Fibroblast of mammary gland (primary cell): ENCODE measurements at regions not wholly inside any gene's neighbourhood (a gene's known extent, or its start where the extent isn't known, plus 50 kb on each side); places are given as distances from the start of the nearest gene placed in this dataset.

ENCODE experiments used
- DNase-seq: peaks from one replicate; pipeline ENCODE4 v3.0.0-alpha.2; 2010; ENCODE audit warnings: low read depth
- H3K4me3 ChIP-seq: 2 replicates; pipeline ENCODE4 v1.5.1; 2011; ENCODE audit warnings: low read depth, mild to moderate bottlenecking, low read length, moderate library complexity; ENCODE audit not compliant: control insufficient read depth
- TF ChIP-seq, protein P1 (sequence below): conservative IDR thresholded peaks from 2 replicates; pipeline ENCODE4 v1.5.1; 2011; ENCODE audit warnings: low read depth, low read length, inconsistent platforms; ENCODE audit not compliant: control insufficient read depth, insufficient read depth

DNA sequence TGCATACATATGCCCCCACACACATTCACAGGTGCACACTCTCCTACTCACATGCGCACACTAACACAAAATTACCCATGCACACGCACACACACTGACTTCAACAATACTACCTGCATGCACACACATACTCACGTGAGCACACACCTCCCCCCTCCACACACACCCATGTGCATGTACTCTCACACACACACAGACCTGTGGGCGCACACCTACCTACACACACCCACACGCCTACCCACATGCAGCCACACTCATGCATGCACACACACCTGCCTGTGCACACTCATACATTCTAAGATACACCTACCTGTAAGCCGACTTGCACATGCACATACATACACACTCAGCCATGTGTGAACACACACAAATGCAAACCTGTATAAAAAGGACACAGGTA lies 97.3 kb upstream of the GSC start:
- TF ChIP-seq, protein P1, sequence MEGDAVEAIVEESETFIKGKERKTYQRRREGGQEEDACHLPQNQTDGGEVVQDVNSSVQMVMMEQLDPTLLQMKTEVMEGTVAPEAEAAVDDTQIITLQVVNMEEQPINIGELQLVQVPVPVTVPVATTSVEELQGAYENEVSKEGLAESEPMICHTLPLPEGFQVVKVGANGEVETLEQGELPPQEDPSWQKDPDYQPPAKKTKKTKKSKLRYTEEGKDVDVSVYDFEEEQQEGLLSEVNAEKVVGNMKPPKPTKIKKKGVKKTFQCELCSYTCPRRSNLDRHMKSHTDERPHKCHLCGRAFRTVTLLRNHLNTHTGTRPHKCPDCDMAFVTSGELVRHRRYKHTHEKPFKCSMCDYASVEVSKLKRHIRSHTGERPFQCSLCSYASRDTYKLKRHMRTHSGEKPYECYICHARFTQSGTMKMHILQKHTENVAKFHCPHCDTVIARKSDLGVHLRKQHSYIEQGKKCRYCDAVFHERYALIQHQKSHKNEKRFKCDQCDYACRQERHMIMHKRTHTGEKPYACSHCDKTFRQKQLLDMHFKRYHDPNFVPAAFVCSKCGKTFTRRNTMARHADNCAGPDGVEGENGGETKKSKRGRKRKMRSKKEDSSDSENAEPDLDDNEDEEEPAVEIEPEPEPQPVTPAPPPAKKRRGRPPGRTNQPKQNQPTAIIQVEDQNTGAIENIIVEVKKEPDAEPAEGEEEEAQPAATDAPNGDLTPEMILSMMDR, result no peak
- no peak overlapping the region for H3K4me3 ChIP-seq
- DNase-seq, result no peak

DNA sequence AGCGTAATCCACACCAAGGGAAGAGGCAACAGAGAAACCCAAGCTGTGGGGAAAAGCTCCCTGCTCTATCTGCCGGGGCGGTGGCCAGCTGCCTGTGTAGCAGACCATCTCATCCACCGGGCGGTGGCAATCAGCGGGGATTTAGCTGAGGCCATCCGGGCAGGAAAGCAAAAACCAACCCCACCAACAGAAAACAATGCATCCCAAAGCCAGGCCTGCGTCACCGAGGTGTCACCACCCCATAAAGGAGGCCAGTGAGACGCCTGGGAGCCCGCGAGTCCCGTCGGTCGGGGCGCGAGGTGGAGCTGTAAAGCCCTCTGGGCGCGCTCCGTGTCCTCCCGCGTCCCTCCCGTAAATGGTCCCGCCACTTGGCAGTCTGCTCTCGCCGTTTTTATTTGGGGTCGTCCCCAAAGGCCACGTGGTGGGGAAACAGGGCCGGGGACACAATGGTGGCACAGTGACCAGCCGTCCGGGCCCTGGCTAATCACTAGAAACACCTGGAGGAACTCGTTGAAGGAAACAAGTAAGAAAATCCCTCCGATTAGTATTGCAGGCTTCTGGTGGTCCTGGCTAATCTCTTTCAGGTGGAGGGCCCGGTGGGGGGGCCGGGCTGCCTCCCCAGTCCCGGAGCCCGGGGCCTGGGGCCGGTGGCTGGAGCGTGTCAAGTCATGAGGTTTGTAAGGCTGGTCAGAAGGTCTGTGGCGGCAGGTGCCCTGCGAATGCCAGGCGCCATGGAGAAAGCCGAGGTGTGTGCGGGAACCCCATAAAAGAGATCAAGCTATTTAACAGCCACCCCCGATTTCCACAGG lies 94.7 kb upstream of the GSC start:
- H3K4me3 ChIP-seq, result no peak overlapping the region
- TF ChIP-seq, protein P1, result no peak
- no peak for DNase-seq

DNA sequence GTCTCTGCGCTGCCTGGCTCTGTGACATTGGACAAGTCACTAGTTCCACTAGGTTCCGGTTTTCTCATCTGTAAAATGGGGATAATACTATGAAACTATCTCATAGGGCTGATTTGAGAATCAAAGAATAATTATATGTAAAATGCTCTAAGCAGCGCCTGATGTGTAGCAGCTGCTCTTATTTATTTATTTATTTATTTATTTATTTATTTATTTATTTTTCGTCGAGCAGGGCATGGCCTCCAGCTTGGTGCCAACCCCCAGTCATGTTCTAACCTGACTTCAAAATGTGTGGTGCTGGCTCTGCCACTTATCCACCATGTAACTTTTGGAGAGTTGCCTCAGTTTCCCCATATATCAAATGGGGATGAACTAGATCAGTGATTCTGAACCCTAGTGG lies 93.5 kb upstream of the GSC start:
- no peak overlapping the region for H3K4me3 ChIP-seq
- TF ChIP-seq, protein P1, result no peak
- DNase-seq, result no peak

DNA sequence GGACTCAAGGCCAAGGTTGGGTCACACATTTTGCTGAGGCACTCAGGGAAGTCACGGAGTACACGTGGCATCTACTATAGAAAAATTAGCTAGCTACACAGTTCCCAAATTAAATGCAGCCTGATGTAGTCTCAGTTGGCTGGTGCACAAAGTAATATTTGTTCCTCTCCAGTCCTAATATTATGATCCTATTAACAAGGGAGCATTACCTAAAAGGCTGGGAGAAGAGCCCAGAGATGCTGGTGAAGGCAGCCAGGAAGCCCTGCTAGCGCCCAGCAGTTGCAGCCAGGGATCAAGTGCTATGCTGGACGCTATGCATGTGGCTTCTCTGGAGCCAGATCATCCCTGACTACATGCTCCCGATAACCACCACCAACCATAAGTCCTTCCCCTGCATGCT lies 88.0 kb upstream of the GSC start:
- no peak for DNase-seq
- no peak overlapping the region for H3K4me3 ChIP-seq
- TF ChIP-seq, protein P1, result no peak

DNA sequence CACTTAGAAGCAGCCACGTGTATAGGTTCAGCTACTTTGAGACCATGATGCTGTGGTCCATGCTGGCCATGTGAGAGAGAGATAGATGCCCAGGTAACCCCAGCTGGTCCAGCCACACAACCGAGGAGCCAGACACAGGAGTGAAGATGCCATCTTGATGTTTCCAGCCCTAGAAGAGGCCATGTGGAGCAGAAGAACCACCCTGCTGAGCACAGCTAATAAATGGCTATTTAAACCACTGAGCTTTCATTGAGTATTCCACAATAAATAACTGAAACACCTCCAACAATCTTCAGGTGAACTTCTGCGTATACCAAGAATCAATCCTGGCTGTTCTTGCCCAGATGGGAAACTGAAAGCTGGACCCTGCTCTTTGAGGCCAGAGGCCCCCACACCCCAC lies 84.0 kb upstream of the GSC start:
- no peak for DNase-seq
- TF ChIP-seq, protein P1, result no peak
- H3K4me3 ChIP-seq, result no peak overlapping the region

DNA sequence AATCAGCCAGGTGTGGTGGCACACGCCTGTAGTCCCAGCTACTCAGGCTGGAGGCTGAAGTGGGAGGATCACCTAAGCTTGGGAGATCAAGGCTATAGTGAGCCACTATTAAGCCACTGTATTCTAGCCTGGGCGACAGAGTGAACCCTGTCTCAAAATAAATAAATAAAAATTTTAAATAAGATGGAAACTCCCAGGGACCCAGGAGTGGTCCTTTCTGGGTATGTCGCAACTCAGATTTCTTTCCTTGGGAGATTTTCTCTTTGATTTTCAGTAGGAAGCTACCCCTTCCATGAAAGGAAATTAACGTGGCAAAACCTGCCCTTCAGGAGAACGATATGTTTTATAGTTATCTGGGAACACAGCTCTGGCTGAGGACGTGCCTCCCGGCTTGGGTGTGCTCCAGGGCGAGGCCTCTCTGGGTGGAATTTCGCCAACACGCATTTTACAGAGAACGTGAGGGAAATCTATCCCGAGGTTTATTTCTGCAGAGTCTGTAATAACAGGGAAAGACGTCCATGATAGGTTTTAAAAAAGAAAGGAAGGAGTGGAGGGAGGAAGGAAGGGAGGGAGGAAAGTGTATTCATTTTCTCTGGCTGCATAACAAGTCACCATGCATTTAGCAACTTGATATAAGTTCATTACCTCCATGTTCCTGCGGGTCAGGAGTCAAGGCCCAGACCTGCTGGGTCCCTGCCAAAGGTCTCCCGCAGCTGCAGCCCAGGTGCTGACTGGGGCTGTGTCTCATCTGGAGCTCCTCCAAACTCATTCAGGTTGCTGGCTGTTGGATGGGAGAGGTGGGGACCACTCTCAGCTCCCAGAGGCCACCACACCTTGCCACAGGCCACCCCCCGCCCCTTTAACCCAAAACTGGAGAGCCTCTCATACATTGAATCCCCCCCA lies 80.6 kb upstream of the GSC start:
- TF ChIP-seq, protein P1, result no peak
- DNase-seq, result no peak

More for the DNA sequence above, 80.6 kb upstream of the GSC start:
- H3K4me3 ChIP-seq, result no peak overlapping the region
